ENCODE measurements at regions not wholly inside any gene's neighbourhood (a gene's known extent, or its start where the extent isn't known, plus 50 kb on each side); places are given as distances from the start of the nearest gene placed in this dataset.
"Not testable (repeated sequence)": the region's sequence is repeated elsewhere in the genome, so short reads cannot be mapped to it uniquely, and the experiment has no call there.

- H3K9ac ChIP-seq (ENCODE audit: low read depth, low read length), result no peak overlapping the region
- no peaks in the 10 kb centered on the region for H3K4me1 ChIP-seq (ENCODE audit: insufficient read depth, low read length)
- H3K4me3 ChIP-seq (ENCODE audit: low read length), result no peak overlapping the region
- WGBS, result no CpG with 5 or more reads among the region's 1 CpG
- H3K9me3 ChIP-seq (ENCODE audit: insufficient read depth, low read depth, low read length), result no peaks in the 10 kb centered on the region
- no peaks in the 10 kb centered on the region for H3K27me3 ChIP-seq (ENCODE audit: insufficient read depth, low read length)
- H3K36me3 ChIP-seq (ENCODE audit: insufficient read depth, low read length), result no peaks in the 10 kb centered on the region
- no peak overlapping the region for H3K27ac ChIP-seq (ENCODE audit: low read depth, low read length)
These were observed 117.8 kb upstream of the ENPP6 start for GRCh38 chr4:184335520-184335919.

- H3K4me1 ChIP-seq (ENCODE audit: insufficient read depth, low read length); H3K36me3 ChIP-seq (ENCODE audit: insufficient read depth, low read length); H3K9ac ChIP-seq (ENCODE audit: low read depth, low read length); H3K27ac ChIP-seq (ENCODE audit: low read depth, low read length); H3K9me3 ChIP-seq (ENCODE audit: insufficient read depth, low read depth, low read length); H3K27me3 ChIP-seq (ENCODE audit: insufficient read depth, low read length); H3K4me3 ChIP-seq (ENCODE audit: low read length): not testable (repeated sequence)
- 90% methylated on average over 14 of the region's 14 CpGs for WGBS
These were observed 115.8 kb upstream of the ENPP6 start for GRCh38 chr4:184333446-184333845.

DNA sequence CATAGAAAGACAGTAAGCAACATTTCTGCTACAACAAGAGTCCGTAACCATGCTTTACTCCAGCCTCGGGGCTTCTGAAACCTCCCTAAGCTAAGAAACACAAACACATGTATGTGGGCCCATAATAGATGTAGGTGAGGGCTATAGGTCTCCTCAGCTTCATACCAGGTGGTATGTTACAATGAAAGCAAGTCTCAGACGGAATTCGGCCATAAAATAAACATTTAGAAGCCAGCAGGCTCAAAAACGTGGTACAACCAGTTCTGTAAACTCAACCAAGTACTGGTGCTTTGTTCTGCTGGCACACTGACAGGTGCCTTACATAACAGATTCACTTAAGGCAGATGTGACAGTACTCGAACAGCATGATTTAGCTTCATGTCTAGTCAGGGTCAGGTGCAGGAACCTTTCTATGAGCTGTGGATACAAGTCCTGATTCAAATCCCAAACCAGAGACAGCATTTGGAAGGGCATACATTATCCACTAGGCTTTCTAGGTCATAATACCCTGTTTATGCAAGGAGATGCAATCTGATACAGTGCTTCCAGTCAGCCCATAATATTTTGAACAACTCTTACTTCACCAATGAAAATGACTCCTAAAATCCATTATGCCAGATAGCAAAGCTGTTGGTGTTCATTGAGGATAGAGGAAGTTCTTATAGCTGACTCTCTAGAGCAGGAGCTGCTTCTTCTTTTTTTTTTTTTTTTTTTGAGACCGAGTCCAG lies 113.8 kb upstream of the ENPP6 start:
- H3K27me3 ChIP-seq (ENCODE audit: insufficient read depth, low read length), result no peaks in the 10 kb centered on the region

DNA sequence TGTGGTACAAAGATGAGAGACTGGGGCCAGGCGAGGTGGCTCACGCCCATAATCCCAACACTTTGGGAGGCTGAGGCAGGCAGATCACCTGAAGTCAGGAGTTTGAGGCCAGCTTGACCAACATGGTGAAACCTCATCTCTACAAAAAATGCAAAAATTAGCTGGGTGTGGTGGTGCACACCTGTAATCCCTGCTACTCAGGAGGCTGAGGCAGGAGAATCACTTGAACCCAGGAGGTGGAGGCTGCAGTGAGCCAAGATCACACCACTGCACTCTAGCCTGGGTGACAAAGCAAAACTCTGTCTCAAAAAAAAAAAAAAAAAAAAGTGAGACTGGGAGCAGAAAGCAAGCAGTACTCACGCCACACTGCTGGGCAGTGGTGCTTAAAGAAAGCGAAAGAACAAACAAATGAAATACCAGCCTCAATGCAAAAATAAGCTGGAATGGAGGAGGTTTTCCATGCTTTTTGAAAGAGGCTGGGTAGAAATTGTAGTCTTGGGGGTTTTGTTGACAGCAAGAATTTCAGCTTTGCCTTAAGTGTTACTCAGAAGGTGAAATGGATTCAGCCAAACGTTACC lies 112.9 kb upstream of the ENPP6 start:
- not testable (repeated sequence) for H3K36me3 ChIP-seq (ENCODE audit: insufficient read depth, low read length); H3K27me3 ChIP-seq (ENCODE audit: insufficient read depth, low read length); H3K4me3 ChIP-seq (ENCODE audit: low read length); H3K9me3 ChIP-seq (ENCODE audit: insufficient read depth, low read depth, low read length); H3K4me1 ChIP-seq (ENCODE audit: insufficient read depth, low read length); H3K9ac ChIP-seq (ENCODE audit: low read depth, low read length); H3K27ac ChIP-seq (ENCODE audit: low read depth, low read length)
- WGBS, result 91% methylated on average over 5 of the region's 5 CpGs

More for the DNA sequence above, 113.8 kb upstream of the ENPP6 start:
- Histone ChIP-seq H3K27ac (ENCODE audit: low read depth, low read length) (no peak overlapping the region), H3K4me3 (ENCODE audit: low read length) (no peak overlapping the region), H3K9me3 (ENCODE audit: insufficient read depth, low read depth, low read length) (no peaks in the 10 kb centered on the region), H3K36me3 (ENCODE audit: insufficient read depth, low read length) (no peaks in the 10 kb centered on the region), H3K4me1 (ENCODE audit: insufficient read depth, low read length) (no peaks in the 10 kb centered on the region), H3K9ac (ENCODE audit: low read depth, low read length) (no peak overlapping the region)
- WGBS, result 89% methylated on average over 7 of the region's 7 CpGs

GRCh38 chr4:184329659-184330400 lies 112.2 kb upstream of the ENPP6 start:
- Histone ChIP-seq H3K27me3 (ENCODE audit: insufficient read depth, low read length) (no peaks in the 10 kb centered on the region), H3K4me3 (ENCODE audit: low read length) (no peak overlapping the region), H3K4me1 (ENCODE audit: insufficient read depth, low read length) (no peaks in the 10 kb centered on the region), H3K9ac (ENCODE audit: low read depth, low read length) (no peak overlapping the region), H3K27ac (ENCODE audit: low read depth, low read length) (no peak overlapping the region), H3K9me3 (ENCODE audit: insufficient read depth, low read depth, low read length) (0 out of 2 replicates have a peak, but pooled peaks cover 3% of the 10 kb centered on the region), H3K36me3 (ENCODE audit: insufficient read depth, low read length) (no peaks in the 10 kb centered on the region)
- WGBS, result 94% methylated on average over 14 of the region's 14 CpGs

GRCh38 chr4:184329235-184329634 lies 111.6 kb upstream of the ENPP6 start:
- Histone ChIP-seq H3K9ac (ENCODE audit: low read depth, low read length) (no peak overlapping the region), H3K9me3 (ENCODE audit: insufficient read depth, low read depth, low read length) (0 out of 2 replicates have a peak, but pooled peaks cover 3% of the 10 kb centered on the region), H3K27me3 (ENCODE audit: insufficient read depth, low read length) (no peaks in the 10 kb centered on the region), H3K36me3 (ENCODE audit: insufficient read depth, low read length) (no peaks in the 10 kb centered on the region), H3K4me1 (ENCODE audit: insufficient read depth, low read length) (no peaks in the 10 kb centered on the region), H3K4me3 (ENCODE audit: low read length) (no peak overlapping the region), H3K27ac (ENCODE audit: low read depth, low read length) (no peak overlapping the region)
- WGBS, result 94% methylated on average over 9 of the region's 9 CpGs

DNA sequence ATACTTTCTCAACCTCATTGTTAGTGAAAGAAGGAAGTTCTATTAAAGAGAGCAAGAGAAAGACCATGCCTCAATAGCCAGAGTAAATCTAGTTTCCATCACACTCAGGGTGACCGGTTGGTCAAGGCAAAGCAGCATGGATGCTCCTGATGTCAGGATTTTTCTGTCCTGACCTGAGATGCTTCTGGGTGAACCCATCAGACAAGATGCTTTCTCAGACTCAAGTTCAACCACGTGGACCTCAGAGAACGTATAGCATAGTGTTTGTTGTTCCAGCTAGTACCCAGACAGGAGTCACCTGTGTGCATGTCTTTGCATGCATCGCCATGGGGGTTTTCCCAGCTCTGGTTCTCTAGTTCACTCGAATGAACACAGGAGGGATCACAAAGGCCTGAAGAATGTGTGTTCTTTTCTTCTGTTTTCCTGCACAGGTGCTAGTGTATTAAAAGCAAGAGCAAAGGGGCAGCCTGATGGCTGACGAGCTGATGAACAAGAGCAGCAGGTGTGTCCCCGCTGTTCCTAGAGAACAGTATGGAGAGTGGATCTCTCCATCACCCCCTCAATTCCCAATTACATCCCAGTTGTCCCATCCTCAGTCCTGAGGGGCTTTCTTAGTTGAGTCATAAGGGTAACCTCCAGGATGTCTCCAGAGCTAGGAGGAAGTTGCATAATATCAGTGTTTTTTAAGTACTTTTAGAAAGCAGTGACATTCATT lies 110.5 kb upstream of the ENPP6 start:
- H3K4me3 ChIP-seq (ENCODE audit: low read length), result no peak overlapping the region
- H3K4me1 ChIP-seq (ENCODE audit: insufficient read depth, low read length), result no peaks in the 10 kb centered on the region
- no peaks in the 10 kb centered on the region for H3K36me3 ChIP-seq (ENCODE audit: insufficient read depth, low read length)
- H3K9ac ChIP-seq (ENCODE audit: low read depth, low read length), result no peak overlapping the region
- H3K27ac ChIP-seq (ENCODE audit: low read depth, low read length), result no peak overlapping the region
- 92% methylated on average over 7 of the region's 7 CpGs for WGBS
- H3K27me3 ChIP-seq (ENCODE audit: insufficient read depth, low read length), result no peaks in the 10 kb centered on the region
- H3K9me3 ChIP-seq (ENCODE audit: insufficient read depth, low read depth, low read length), result 0 out of 2 replicates have a peak, but pooled peaks cover 3% of the 10 kb centered on the region

DNA sequence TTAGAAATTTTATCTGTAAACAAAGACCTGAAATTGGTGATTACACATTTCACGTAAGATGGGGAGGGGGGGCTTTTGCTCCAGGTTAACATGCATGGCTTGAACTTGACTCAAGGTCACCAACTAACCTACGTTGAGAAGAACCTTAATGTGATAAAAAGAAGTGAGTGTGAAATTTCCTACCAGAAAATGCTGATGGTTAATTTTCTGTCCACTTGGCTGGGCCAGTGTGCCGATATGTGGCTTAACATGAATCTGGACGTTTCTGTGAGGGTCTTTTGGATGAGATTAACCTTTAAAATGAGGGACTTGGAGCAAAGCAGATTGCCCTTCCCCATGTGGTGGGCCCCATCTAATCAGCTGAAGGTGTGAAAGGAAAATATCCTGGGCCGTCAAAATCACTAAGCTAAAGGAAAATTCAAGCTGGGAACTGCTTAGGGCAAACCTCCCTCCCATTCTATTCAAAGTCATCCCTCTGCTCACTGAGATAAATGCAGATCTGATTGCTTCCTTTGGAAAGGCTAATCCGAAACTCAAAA lies 107.3 kb upstream of the ENPP6 start:
- Histone ChIP-seq H3K4me1 (ENCODE audit: insufficient read depth, low read length) (no peaks in the 10 kb centered on the region), H3K4me3 (ENCODE audit: low read length) (no peak overlapping the region), H3K36me3 (ENCODE audit: insufficient read depth, low read length) (no peaks in the 10 kb centered on the region), H3K27me3 (ENCODE audit: insufficient read depth, low read length) (no peaks in the 10 kb centered on the region), H3K27ac (ENCODE audit: low read depth, low read length) (no peak overlapping the region), H3K9me3 (ENCODE audit: insufficient read depth, low read depth, low read length) (0 out of 2 replicates have a peak, but pooled peaks cover 3% of the 10 kb centered on the region), H3K9ac (ENCODE audit: low read depth, low read length) (no peak overlapping the region)
- 89% methylated on average over 6 of the region's 6 CpGs for WGBS

DNA sequence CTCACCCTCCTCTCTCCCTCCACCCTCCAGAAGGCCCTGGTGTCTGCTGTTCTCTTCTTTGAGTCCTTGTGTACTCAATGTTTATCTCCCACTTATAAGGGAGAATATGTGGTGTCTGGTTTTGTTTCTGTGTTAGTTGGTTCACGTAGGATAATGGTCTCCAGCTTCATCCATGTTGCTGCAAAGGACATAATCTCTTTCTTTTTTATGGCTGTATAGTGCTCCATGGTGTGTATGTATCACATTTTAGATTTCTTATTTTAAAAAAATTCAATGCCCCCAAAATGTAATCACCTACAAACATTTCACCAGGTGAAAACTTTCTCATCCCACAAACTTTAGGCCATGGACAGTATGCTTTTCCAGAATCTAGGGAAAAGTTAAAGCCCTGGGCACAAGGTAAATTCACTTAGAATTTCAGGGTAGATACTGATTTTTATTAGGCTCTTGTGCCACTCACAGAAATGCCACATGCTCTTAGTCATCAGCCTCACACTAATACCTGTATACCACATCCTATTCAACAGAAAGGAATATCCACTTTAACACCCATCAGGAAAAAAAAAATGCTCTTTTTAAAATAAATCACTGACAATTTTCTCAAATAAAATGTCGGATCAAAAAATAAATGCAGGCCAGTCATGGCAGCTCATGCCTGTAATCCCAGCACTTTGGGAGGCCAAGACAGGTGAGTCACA lies 104.8 kb upstream of the ENPP6 start:
- Histone ChIP-seq H3K4me3 (ENCODE audit: low read length) (no peak overlapping the region), H3K9me3 (ENCODE audit: insufficient read depth, low read depth, low read length) (0 out of 2 replicates have a peak, but pooled peaks cover 3% of the 10 kb centered on the region), H3K4me1 (ENCODE audit: insufficient read depth, low read length) (no peaks in the 10 kb centered on the region), H3K27ac (ENCODE audit: low read depth, low read length) (no peak overlapping the region), H3K36me3 (ENCODE audit: insufficient read depth, low read length) (no peaks in the 10 kb centered on the region), H3K9ac (ENCODE audit: low read depth, low read length) (no peak overlapping the region), H3K27me3 (ENCODE audit: insufficient read depth, low read length) (no peaks in the 10 kb centered on the region)
- 91% methylated on average over 2 of the region's 2 CpGs for WGBS

DNA sequence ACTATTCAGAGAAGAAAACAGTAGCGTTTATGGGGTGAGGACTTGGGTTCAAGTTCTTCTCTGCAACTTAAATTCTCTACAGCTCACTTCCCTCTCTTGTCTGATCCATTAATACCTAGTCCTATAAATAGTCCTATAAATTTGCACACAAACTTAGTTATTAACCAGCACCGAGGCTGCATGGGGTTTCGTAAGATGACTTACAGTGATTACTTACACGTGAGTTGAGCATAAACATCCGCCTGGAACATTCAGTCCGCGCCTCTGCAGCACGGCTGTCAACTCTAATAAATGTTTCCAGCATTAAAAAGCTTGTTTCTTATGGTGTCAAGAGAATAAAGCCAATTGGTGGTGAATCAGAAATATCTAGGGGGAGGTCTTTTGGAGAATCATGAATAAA lies 103.0 kb upstream of the ENPP6 start:
- Histone ChIP-seq H3K4me1 (ENCODE audit: insufficient read depth, low read length) (no peaks in the 10 kb centered on the region), H3K36me3 (ENCODE audit: insufficient read depth, low read length) (no peaks in the 10 kb centered on the region), H3K9me3 (ENCODE audit: insufficient read depth, low read depth, low read length) (0 out of 2 replicates have a peak, but pooled peaks cover 3% of the 10 kb centered on the region), H3K4me3 (ENCODE audit: low read length) (no peak overlapping the region), H3K27me3 (ENCODE audit: insufficient read depth, low read length) (no peaks in the 10 kb centered on the region), H3K9ac (ENCODE audit: low read depth, low read length) (no peak overlapping the region), H3K27ac (ENCODE audit: low read depth, low read length) (no peak overlapping the region)
- 98% methylated on average over 8 of the region's 8 CpGs for WGBS
